Liver (tissue), 3 donors: ENCODE measurements at regions not wholly inside any gene's neighbourhood (a gene's known extent, or its start where the extent isn't known, plus 50 kb on each side); places are given as distances from the start of the nearest gene placed in this dataset.

Source experiments
- CTCF ChIP-seq: fragments of 150-350 bp; IDR thresholded peaks from 2 replicates; pipeline ENCODE4 v1.5.1; 2017; ENCODE audit warnings: improper control_type of control experiment, low read depth, low read length; ENCODE audit not compliant: missing input control
- EGR1 ChIP-seq, 2 donors: IDR thresholded peaks; 2 replicates each; pipeline ENCODE4 v1.6.1; 2016 to 2018; ENCODE audit warnings: antibody characterized with exemption in 2 of 2, low read depth in 2 of 2
- GABPA ChIP-seq, 2 donors: IDR thresholded peaks in 1 of 2; conservative IDR thresholded peaks in 1 of 2; 2 replicates each; pipeline ENCODE4 v1.6.1; 2016; ENCODE audit warnings: antibody characterized with exemption in 2 of 2, mild to moderate bottlenecking in 1 of 2, moderate library complexity in 1 of 2
- REST ChIP-seq: IDR thresholded peaks from 2 replicates; pipeline ENCODE4 v1.6.1; 2016; ENCODE audit warnings: antibody characterized with exemption, mild to moderate bottlenecking
- SP1 ChIP-seq: IDR thresholded peaks from 2 replicates; pipeline ENCODE4 v1.6.1; 2018; ENCODE audit warnings: antibody characterized with exemption, mild to moderate bottlenecking
- TAF1 ChIP-seq: conservative IDR thresholded peaks from 2 replicates; pipeline ENCODE4 v1.6.1; 2016; ENCODE audit warnings: antibody characterized with exemption, mild to moderate bottlenecking
- donor health status: healthy.
- donor health status: healthy.

GRCh38 chrX:128717635-128718578, 665.7 kb upstream of the ACTRT1 start:
- TF ChIP-seq CTCF (no peak), SP1 (no peak), TAF1 (no peak), GABPA (IDR thresholded peaks at IDR 0.05 in 1 of 2, conservative IDR thresholded peaks at IDR 0.05 in 1 of 2) (no peak), EGR1 (IDR thresholded peaks at IDR 0.05; ENCODE audit: low read depth in 2 of 2) (no peak), REST (no peak)
